ENCODE measurements at regions not wholly inside any gene's neighbourhood (a gene's known extent, or its start where the extent isn't known, plus 50 kb on each side); places are given as distances from the start of the nearest gene placed in this dataset.

DNA sequence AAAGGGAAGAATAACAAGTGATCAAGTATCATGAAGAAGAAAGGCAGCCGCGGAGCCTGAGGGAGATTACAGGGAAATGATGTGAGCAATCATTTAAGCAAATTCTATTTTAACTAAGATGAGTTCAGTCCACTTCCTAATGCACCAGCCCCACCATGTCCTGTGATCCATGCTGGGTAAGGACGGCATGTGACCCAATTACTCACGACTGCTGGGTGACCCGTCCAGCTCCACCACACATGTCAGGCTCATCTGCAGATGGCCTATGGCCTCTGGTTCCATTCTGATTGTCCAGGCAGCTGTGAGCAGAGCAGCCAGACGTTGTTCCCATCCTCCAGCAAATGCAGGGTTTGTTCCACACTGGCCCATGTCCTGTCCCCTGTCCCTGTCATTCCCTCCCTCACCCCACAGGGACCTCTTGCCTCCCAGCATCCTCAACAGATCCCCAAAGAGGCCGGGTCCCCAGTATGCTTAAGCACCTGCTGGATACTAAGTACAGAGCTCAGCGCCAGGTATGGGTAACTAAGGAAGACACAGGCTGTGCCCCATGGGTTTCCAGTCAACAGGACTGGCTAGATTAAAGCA is 87.9 kb downstream of the MATN1 start:
- H3K4me1 ChIP-seq = peaks cover 0 to 12% (median 3%) of the 10 kb centered on the region in 3 donors
- no peaks in the 10 kb centered on the region for H3K36me3 ChIP-seq
- H3K9me3 ChIP-seq = no peaks in the 10 kb centered on the region
- TF ChIP-seq EP300 (IDR thresholded peaks at IDR 0.05) (no peak), POLR2A (IDR thresholded peaks at IDR 0.05) (no peak), POLR2AphosphoS5 (IDR thresholded peaks at IDR 0.05) (no peak)
- TF ChIP-seq, protein P1, sequence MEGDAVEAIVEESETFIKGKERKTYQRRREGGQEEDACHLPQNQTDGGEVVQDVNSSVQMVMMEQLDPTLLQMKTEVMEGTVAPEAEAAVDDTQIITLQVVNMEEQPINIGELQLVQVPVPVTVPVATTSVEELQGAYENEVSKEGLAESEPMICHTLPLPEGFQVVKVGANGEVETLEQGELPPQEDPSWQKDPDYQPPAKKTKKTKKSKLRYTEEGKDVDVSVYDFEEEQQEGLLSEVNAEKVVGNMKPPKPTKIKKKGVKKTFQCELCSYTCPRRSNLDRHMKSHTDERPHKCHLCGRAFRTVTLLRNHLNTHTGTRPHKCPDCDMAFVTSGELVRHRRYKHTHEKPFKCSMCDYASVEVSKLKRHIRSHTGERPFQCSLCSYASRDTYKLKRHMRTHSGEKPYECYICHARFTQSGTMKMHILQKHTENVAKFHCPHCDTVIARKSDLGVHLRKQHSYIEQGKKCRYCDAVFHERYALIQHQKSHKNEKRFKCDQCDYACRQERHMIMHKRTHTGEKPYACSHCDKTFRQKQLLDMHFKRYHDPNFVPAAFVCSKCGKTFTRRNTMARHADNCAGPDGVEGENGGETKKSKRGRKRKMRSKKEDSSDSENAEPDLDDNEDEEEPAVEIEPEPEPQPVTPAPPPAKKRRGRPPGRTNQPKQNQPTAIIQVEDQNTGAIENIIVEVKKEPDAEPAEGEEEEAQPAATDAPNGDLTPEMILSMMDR (IDR thresholded peaks at IDR 0.05) = no peak
- 34 to 37% methylated on average over 2 to 5 of the region's 8 CpGs for WGBS, 2 donors (ENCODE audit: low coverage in 1 of 2)
- no peak overlapping the region for H3K27ac ChIP-seq
- H3K4me3 ChIP-seq = no peak overlapping the region
- peaks cover 7% of the 10 kb centered on the region for H3K27me3 ChIP-seq
- no peak for ATAC-seq

DNA sequence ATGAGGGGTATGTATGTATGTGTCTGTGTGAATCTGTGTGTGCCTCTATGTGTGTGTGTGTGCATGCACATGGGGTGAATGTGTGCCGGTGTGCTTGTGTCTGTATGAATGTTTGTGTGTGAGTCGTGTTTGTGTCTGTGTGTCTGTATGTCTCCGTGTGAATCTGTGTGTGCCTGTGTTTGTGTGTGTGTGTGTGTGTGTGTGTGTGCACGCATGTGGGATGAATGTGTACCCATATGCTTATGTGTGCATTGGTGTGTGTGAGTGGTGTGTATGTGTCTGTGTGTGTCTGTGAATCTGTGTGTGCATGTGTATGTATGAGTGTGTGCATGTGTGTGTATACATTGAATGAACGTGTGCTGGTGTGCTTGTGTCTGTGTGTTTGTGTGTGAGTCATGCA is 88.9 kb downstream of the MATN1 start:
- H3K36me3 ChIP-seq = no peaks in the 10 kb centered on the region
- no peaks in the 10 kb centered on the region for H3K9me3 ChIP-seq
- H3K27ac ChIP-seq = no peak overlapping the region
- H3K4me1 ChIP-seq = peaks cover 0 to 12% (median 3%) of the 10 kb centered on the region in 3 donors
- TF ChIP-seq EP300 (IDR thresholded peaks at IDR 0.05) (no peak), POLR2AphosphoS5 (IDR thresholded peaks at IDR 0.05) (no peak)
- peaks cover 7% of the 10 kb centered on the region for H3K27me3 ChIP-seq
- WGBS, 2 donors (ENCODE audit: low coverage in 1 of 2) = 83 to 84% methylated on average over 2 to 5 of the region's 5 CpGs
- H3K4me3 ChIP-seq = no peak overlapping the region
- no peak for ATAC-seq

DNA sequence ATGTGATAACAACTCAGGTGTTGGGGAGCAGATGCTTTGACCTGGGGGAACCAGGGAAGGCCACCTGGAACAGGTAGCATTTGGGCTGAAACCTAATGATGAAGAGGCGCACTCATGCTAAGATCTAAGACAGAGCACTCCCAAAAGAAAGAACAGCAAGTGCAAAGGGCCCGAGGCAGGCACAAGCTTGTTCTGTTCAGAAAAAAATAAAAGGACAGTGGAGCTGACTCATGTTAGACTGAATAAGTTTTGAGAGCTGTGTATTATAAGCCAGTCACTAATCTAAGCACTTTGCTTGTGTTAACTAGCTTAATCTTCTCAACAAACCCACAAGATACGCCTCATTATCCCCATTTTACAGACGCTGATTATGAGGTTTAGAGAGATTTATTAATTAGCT is 90.1 kb downstream of the MATN1 start:
- Histone ChIP-seq H3K4me3 (no peak overlapping the region), H3K27me3 (peaks cover 18% of the 10 kb centered on the region), H3K27ac (no peak overlapping the region), H3K36me3 (no peaks in the 10 kb centered on the region), H3K4me1 (peaks cover 0 to 12% (median 3%) of the 10 kb centered on the region in 3 donors), H3K9me3 (no peaks in the 10 kb centered on the region)
- TF ChIP-seq EP300 (IDR thresholded peaks at IDR 0.05) = no peak
- TF ChIP-seq POLR2A (IDR thresholded peaks at IDR 0.05) = no peak
- TF ChIP-seq POLR2AphosphoS5 (IDR thresholded peaks at IDR 0.05) = no peak
- TF ChIP-seq, protein P1 (IDR thresholded peaks at IDR 0.05) = no peak
- ATAC-seq = no peak
- 90 to 91% methylated on average over 4 of the region's 4 CpGs for WGBS, 2 donors (ENCODE audit: low coverage in 1 of 2)

DNA sequence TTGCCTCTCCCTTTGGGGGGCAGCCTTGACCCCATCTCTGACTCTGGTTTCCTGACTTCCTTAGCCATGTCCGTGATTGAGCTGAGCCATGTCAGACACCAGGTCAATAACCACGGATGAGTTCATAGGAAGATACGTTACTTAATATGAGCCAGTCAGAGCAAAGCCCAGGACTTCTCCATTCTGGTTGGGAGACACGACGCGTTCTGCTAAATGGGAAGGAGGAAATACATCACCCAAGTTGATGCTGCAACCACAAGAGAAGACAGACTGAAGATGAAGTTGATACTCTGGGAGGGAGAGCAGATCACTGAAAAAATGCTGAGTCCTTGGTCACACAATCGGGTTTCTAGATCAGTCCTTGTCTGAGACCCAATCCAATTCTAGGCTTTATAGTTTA is 90.9 kb downstream of the MATN1 start:
- H3K36me3 ChIP-seq = no peaks in the 10 kb centered on the region
- peaks cover 26% of the 10 kb centered on the region for H3K27me3 ChIP-seq
- WGBS, 2 donors (ENCODE audit: low coverage in 1 of 2) = 60 to 100% methylated on average over 1 to 5 of the region's 7 CpGs
- no peak overlapping the region for H3K4me3 ChIP-seq
- H3K9me3 ChIP-seq = peaks cover 0 to 3% (median 0%) of the 10 kb centered on the region in 3 donors
- peaks cover 0 to 6% (median 3%) of the 10 kb centered on the region in 3 donors for H3K4me1 ChIP-seq
- TF ChIP-seq EP300 (IDR thresholded peaks at IDR 0.05) = no peak
- TF ChIP-seq POLR2AphosphoS5 (IDR thresholded peaks at IDR 0.05) = no peak
- TF ChIP-seq, protein P1 (IDR thresholded peaks at IDR 0.05) = no peak
- TF ChIP-seq POLR2A (IDR thresholded peaks at IDR 0.05) = no peak
- no peak for ATAC-seq
- H3K27ac ChIP-seq = no peak overlapping the region

DNA sequence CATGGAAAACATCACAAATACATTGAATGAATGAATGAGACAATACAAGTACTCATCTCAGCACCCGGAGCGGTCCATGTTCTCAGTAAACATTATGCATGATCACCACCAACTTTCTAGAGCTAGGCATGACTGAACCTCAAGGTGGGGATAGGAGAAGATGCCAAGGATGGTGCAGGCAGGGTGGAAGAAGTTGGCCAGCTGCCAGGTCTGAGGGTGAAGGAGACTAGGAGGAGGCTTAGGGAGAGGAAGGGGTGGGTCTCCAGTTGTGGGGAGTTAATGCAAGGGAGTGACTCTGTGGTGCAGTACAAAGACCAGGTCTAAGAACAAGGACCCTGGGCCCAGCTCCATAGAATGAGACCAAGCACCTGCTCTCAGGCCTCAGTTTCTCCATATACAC is 91.7 kb downstream of the MATN1 start:
- no peak for ATAC-seq
- TF ChIP-seq EP300 (IDR thresholded peaks at IDR 0.05) (no peak), POLR2AphosphoS5 (IDR thresholded peaks at IDR 0.05) (no peak), POLR2A (IDR thresholded peaks at IDR 0.05) (no peak)
- TF ChIP-seq, protein P1 (IDR thresholded peaks at IDR 0.05) = no peak
- 90% methylated on average over 2 of the region's 2 CpGs; no CpG with 5 or more reads in 1 of the 2 donors for WGBS, 2 donors (ENCODE audit: low coverage in 1 of 2)
- peaks cover 34% of the 10 kb centered on the region for H3K27me3 ChIP-seq
- peaks cover 0 to 11% (median 0%) of the 10 kb centered on the region in 3 donors for H3K9me3 ChIP-seq
- H3K27ac ChIP-seq = no peak overlapping the region
- no peaks in the 10 kb centered on the region for H3K36me3 ChIP-seq
- no peak overlapping the region for H3K4me3 ChIP-seq
- H3K4me1 ChIP-seq = no peaks in the 10 kb centered on the region
